Right lobe of liver (tissue), 6 donors: ENCODE measurements at regions not wholly inside any gene's neighbourhood (a gene's known extent, or its start where the extent isn't known, plus 50 kb on each side); places are given as distances from the start of the nearest gene placed in this dataset.
A peak's percentile ranks its signal among the peaks of the same experiment; 100 is the strongest.
"Not testable (repeated sequence)": the region's sequence is repeated elsewhere in the genome, so short reads cannot be mapped to it uniquely, and the experiment has no call there.

Experiments
- ATAC-seq, 4 donors: fragments of 200-7000 bp; cut with Tn5 transposase; one replicate each; pipeline ENCODE4 v1.9.1; 2020; ENCODE audit warnings: mild to moderate bottlenecking in 4 of 4, moderate library complexity in 4 of 4
- DNase-seq, 3 donors: peaks; one replicate each; pipeline ENCODE4 v3.0.0-alpha.2; 2020
- H3K27ac ChIP-seq, 3 donors: fragments of 200-600 bp; one replicate each; pipeline ENCODE4 v1.8.0; 2022
- H3K27me3 ChIP-seq, 2 donors: fragments of 200-600 bp; one replicate each; pipeline ENCODE4 v1.8.0; 2022
- H3K36me3 ChIP-seq, 4 donors: fragments of 200-600 bp; sonication (generic) in 1 of 4; one replicate each; pipeline versions ENCODE4 v1.5.1 to v1.8.0; 2017 to 2022; ENCODE audit warnings: control low read depth in 1 of 4
- H3K4me1 ChIP-seq, 4 donors: fragments of 200-600 bp; sonication (generic) in 1 of 4; one replicate each; pipeline versions ENCODE4 v1.5.1 to v1.8.0; 2017 to 2022; ENCODE audit warnings: control low read depth in 1 of 4
- H3K4me3 ChIP-seq, 3 donors: fragments of 200-600 bp; one replicate each; pipeline ENCODE4 v1.8.0; 2022
- H3K9me3 ChIP-seq, 4 donors: fragments of 200-600 bp; sonication (generic) in 1 of 4; one replicate each; pipeline versions ENCODE4 v1.5.1 to v1.8.0; 2017 to 2022; ENCODE audit warnings: control low read depth in 1 of 4
- CTCF ChIP-seq, 4 donors: fragments of 200-600 bp in 3 of 4; fragments of 450-650 bp in 1 of 4; IDR thresholded peaks; one replicate each; pipeline versions ENCODE4 v1.5.1 to v1.8.0; 2016 to 2022; ENCODE audit warnings: antibody characterized with exemption in 4 of 4, mild to moderate bottlenecking in 2 of 4
- WGBS: methylation state at CpG from one replicate; pipeline ENCODE4 v1.1.6; 2018; ENCODE audit warnings: low coverage, low lambda C conversion rate; ENCODE audit not compliant: insufficient coverage; ENCODE audit errors: missing lambda C conversion rate; 5-methylcytosine and 5-hydroxymethylcytosine counted together
- intact Hi-C, 2 donors: fragments of 100-400 bp; cut with DNase I; formaldehyde crosslinking; loops; one replicate each; pipeline versions ENCODE4 v1.11.2 to v1.14.1; 2022
- donor health status: DM: no; HTN: yes; CAD: no.
- donor health status: DM: no; HTN: no; CAD: no.
- donor health status: DM: no; HTN: no; CAD: no.
- donor health status: DM: no; HTN: yes; CAD: no.
- donor health status: DM: no; HTN: yes; CAD: no.

- H3K27me3 ChIP-seq, intact Hi-C loops, H3K4me3 ChIP-seq, H3K9me3 ChIP-seq, ATAC-seq, H3K4me1 ChIP-seq, H3K36me3 ChIP-seq, H3K27ac ChIP-seq, DNase-seq: not testable (repeated sequence)
- 80% methylated on average over 1 of the region's 14 CpGs for WGBS
These were observed 571.1 kb downstream of the TUBA3C start for GRCh38 chr13:18610476-18610875.

GRCh38 chr13:18609371-18609770 is 572.3 kb downstream of the TUBA3C start:
- H3K9me3 ChIP-seq, DNase-seq, H3K36me3 ChIP-seq, H3K4me3 ChIP-seq, H3K27ac ChIP-seq, H3K27me3 ChIP-seq, intact Hi-C loops, H3K4me1 ChIP-seq: not testable (repeated sequence)
- peak in 1 of 4 donors; percentile 37 for ATAC-seq
- WGBS = no CpG with 5 or more reads among the region's 42 CpGs

GRCh38 chr13:18608851-18609250 is 572.8 kb downstream of the TUBA3C start:
- H3K27me3 ChIP-seq, DNase-seq, H3K9me3 ChIP-seq, ATAC-seq, H3K4me1 ChIP-seq, H3K36me3 ChIP-seq, H3K27ac ChIP-seq, intact Hi-C loops, H3K4me3 ChIP-seq: not testable (repeated sequence)
- 0% methylated on average over 1 of the region's 40 CpGs for WGBS

GRCh38 chr13:18600366-18600765 is 581.3 kb downstream of the TUBA3C start:
- Histone ChIP-seq H3K4me3 (peak overlapping the region in 1 of 3 donors; percentile 32), H3K27ac (peak overlapping the region in 1 of 3 donors; percentile 33)
- DNase-seq = peak; percentile 46 to 89 (median 74)
- H3K9me3 ChIP-seq, ATAC-seq, H3K36me3 ChIP-seq, intact Hi-C loops, H3K4me1 ChIP-seq, H3K27me3 ChIP-seq: not testable (repeated sequence)
- WGBS = no CpG with 5 or more reads among the region's 24 CpGs

GRCh38 chr13:18599791-18600211 is 581.8 kb downstream of the TUBA3C start:
- H3K36me3 ChIP-seq, H3K9me3 ChIP-seq, H3K27ac ChIP-seq, H3K4me1 ChIP-seq, H3K27me3 ChIP-seq, intact Hi-C loops: not testable (repeated sequence)
- peak overlapping the region in 2 of 3 donors; percentile 16 to 32 for H3K4me3 ChIP-seq
- TF ChIP-seq CTCF (IDR thresholded peaks at IDR 0.05) = peak; percentile 3 to 64 (median 44)
- DNase-seq = peak; percentile 54 to 83 (median 74)
- WGBS = 43% methylated on average over 2 of the region's 25 CpGs
- peak in 2 of 4 donors; percentile 38 to 51 for ATAC-seq

- DNase-seq = peak in 2 of 3 donors; percentile 47 to 70
- peak in 1 of 4 donors; percentile 64 for ATAC-seq
These were observed 583.1 kb downstream of the TUBA3C start for GRCh38 chr13:18598543-18598942.

GRCh38 chr13:18597940-18598339 is 583.7 kb downstream of the TUBA3C start:
- DNase-seq, H3K4me1 ChIP-seq, H3K27ac ChIP-seq, H3K9me3 ChIP-seq, H3K4me3 ChIP-seq, ATAC-seq, intact Hi-C loops, H3K36me3 ChIP-seq, H3K27me3 ChIP-seq: not testable (repeated sequence)
- WGBS = no CpG with 5 or more reads among the region's 14 CpGs

More at GRCh38 chr13:18598543-18598942, 583.1 kb downstream of the TUBA3C start:
- no CpG with 5 or more reads among the region's 24 CpGs for WGBS
- H3K4me1 ChIP-seq, H3K9me3 ChIP-seq, H3K4me3 ChIP-seq, intact Hi-C loops, H3K27me3 ChIP-seq, H3K27ac ChIP-seq, H3K36me3 ChIP-seq: not testable (repeated sequence)
- TF ChIP-seq CTCF (IDR thresholded peaks at IDR 0.05) = peak; percentile 23 to 55 (median 33)

- H3K36me3 ChIP-seq, intact Hi-C loops, H3K4me3 ChIP-seq, H3K27me3 ChIP-seq, H3K9me3 ChIP-seq, ATAC-seq, H3K27ac ChIP-seq, DNase-seq, H3K4me1 ChIP-seq: not testable (repeated sequence)
- WGBS = no CpG with 5 or more reads among the region's 1 CpG
These were observed 604.5 kb downstream of the TUBA3C start for GRCh38 chr13:18577103-18577502.

- intact Hi-C loops, H3K27me3 ChIP-seq, H3K27ac ChIP-seq, H3K4me3 ChIP-seq, ATAC-seq, H3K9me3 ChIP-seq, H3K4me1 ChIP-seq, H3K36me3 ChIP-seq: not testable (repeated sequence)
- WGBS = 80% methylated on average over 1 of the region's 30 CpGs
- peak in 2 of 3 donors; percentile 12 to 27 for DNase-seq
These were observed 613.7 kb downstream of the TUBA3C start for GRCh38 chr13:18567890-18568289.
